ENCODE measurements at regions not wholly inside any gene's neighbourhood (a gene's known extent, or its start where the extent isn't known, plus 50 kb on each side); places are given as distances from the start of the nearest gene placed in this dataset.

DNA sequence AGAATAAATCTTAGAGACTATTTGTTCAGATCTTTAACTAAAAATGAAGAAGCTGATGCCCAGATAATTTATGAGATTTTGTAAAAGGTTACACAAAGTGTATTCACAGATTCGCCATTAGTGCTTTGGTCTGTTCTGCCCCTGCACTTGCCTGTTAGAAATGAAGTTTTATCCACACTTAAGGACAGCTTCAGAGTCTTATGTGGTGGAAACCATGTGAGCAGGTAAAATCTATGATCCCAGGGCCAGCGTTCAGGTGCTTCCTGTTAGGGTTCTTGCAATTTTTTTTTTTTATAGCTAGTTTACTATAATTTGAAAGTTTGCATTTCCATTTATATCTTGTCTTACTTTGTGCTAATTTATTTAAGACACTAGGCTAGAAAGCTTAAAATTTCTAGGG is 561.6 kb downstream of the PRR16 start:
- DNase-seq = no peak
- Histone ChIP-seq H3K9me3 (no peaks in the 10 kb centered on the region), H4K20me1 (ENCODE audit: insufficient read depth) (no peaks in the 10 kb centered on the region), H2AFZ (ENCODE audit: low read depth) (no peak overlapping the region), H3K4me3 (ENCODE audit: low read depth in 2 of 2, low read length in 1 of 2) (no peak overlapping the region), H3K36me3 (replicated peaks in 1 of 2; ENCODE audit: control insufficient read depth in 1 of 2, insufficient read depth in 2 of 2, low read length in 1 of 2) (no peaks in the 10 kb centered on the region), H3K9me2 (no peaks in the 10 kb centered on the region), H3K79me2 (ENCODE audit: insufficient read depth) (no peaks in the 10 kb centered on the region), H3K9ac (no peak overlapping the region), H3K27ac (ENCODE audit: low read depth in 2 of 2, low read length in 1 of 2) (no peak overlapping the region), H3K4me1 (ENCODE audit: control insufficient read depth in 1 of 2, insufficient read depth in 2 of 2, low read depth in 1 of 2, low read length in 1 of 2) (no peaks in the 10 kb centered on the region; a peak in 2 of 4 replicates), H3K4me2 (no peak overlapping the region), H3F3A (replicated peaks; ENCODE audit: insufficient read depth) (peaks cover 21% of the 10 kb centered on the region), H3K27me3 (ENCODE audit: insufficient read depth) (no peaks in the 10 kb centered on the region)
- TF ChIP-seq FOSL2 (IDR thresholded peaks at IDR 0.05; ENCODE audit: borderline replicate concordance, low read depth) = no peak
- no peak for TF ChIP-seq RAD21 (IDR thresholded peaks at IDR 0.05; ENCODE audit: low read length)
- TF ChIP-seq EP300 (IDR thresholded peaks at IDR 0.05; ENCODE audit: borderline replicate concordance in 1 of 2, low read depth in 1 of 2, low read length in 1 of 2) = no peak
- CTCF ChIA-PET = no interaction called here
- POLR2A ChIA-PET = no interaction called here
- 89% methylated on average over 2 of the region's 2 CpGs for WGBS (ENCODE audit: low lambda C conversion rate)

DNA sequence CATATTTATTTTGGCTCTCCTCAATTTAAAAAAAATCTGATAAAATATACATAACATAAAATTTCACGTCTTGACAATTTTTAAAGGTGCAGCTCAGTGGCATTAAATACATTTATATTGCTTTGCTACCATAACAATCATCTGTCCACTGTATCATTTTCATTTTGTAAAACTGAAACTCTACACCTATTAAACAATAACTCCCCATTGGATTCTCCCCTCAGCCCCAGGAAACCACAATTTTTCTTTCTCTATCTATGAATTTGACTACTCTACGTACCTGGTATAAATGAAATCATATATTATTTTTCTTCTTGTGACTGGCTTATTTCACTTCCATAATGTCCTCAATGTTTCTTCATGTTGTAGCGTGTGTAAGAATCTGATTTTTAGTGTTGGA is 563.5 kb downstream of the PRR16 start:
- 95% methylated on average over 3 of the region's 3 CpGs for WGBS (ENCODE audit: low lambda C conversion rate)
- H3K27ac ChIP-seq (ENCODE audit: low read depth in 2 of 2, low read length in 1 of 2) = no peak overlapping the region

DNA sequence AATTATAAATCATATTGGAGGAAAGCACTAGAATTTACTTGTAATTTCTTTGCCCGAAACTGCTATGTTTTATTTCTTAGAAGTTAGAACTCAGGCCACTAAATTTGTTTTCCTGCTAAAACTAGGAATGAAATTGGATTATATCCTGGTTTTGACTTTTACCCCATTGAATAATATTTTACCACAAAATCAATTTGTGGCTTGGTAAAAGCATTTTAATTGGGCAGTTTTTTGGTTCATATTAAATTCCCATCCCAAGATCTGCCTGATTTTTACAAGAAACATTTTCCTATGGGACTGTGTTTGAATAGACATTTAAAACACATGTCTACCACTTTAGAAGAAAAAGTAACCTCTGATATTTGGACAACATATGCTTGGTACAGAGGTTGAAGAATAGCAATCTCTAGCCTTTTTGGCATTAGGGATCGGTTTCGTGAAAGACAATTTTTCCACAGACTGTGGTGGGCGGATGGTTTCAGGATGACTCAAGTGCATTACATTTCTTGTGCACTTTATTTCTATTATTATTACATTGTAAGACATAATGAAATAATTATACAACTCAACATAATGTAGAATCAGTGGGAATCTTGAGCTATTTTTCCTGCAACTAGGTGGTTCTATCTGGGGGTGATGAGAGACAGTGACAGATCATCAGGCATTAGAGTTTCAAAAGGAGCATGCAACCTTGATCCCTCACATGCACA is 565.6 kb downstream of the PRR16 start:
- peak overlapping the region; percentile 54; the same call in 1 of the 2 replicates for H2AFZ ChIP-seq (ENCODE audit: low read depth)
- H3K4me1 ChIP-seq (ENCODE audit: control insufficient read depth in 1 of 2, insufficient read depth in 2 of 2, low read depth in 1 of 2, low read length in 1 of 2) = peaks cover 0 to 2% of the 10 kb centered on the region in 2 experiments; a peak in 2 of 4 replicates
- no peaks in the 10 kb centered on the region for H3K27me3 ChIP-seq (ENCODE audit: insufficient read depth)
- CTCF ChIA-PET = no interaction called here
- H3K9me2 ChIP-seq = no peaks in the 10 kb centered on the region
- H3K4me2 ChIP-seq = no peak overlapping the region
- WGBS (ENCODE audit: low lambda C conversion rate) = 28% methylated on average over 4 of the region's 4 CpGs
- H3F3A ChIP-seq (replicated peaks; ENCODE audit: insufficient read depth) = peaks cover 21% of the 10 kb centered on the region
- TF ChIP-seq JUND (IDR thresholded peaks at IDR 0.05) = peak; percentile 66
- no peak for TF ChIP-seq FOXM1 (IDR thresholded peaks at IDR 0.05; ENCODE audit: low read depth)
- TF ChIP-seq POLR2AphosphoS5 (IDR thresholded peaks at IDR 0.05; ENCODE audit: low read depth, low read length) = peak; percentile 41; the same call in 1 of the 2 replicates
- peak in 1 of 2 experiments; percentile 64; a peak in 1 of 4 replicates for TF ChIP-seq EP300 (IDR thresholded peaks at IDR 0.05; ENCODE audit: borderline replicate concordance in 1 of 2, low read depth in 1 of 2, low read length in 1 of 2)
- TF ChIP-seq, protein P1, sequence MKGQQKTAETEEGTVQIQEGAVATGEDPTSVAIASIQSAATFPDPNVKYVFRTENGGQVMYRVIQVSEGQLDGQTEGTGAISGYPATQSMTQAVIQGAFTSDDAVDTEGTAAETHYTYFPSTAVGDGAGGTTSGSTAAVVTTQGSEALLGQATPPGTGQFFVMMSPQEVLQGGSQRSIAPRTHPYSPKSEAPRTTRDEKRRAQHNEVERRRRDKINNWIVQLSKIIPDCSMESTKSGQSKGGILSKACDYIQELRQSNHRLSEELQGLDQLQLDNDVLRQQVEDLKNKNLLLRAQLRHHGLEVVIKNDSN (IDR thresholded peaks at IDR 0.05; ENCODE audit: borderline replicate concordance, low read depth) = no peak
- TF ChIP-seq YY1 (IDR thresholded peaks at IDR 0.05; ENCODE audit: low read depth) = no peak
- no peak for TF ChIP-seq RFX5 (IDR thresholded peaks at IDR 0.05; ENCODE audit: low read length)
- TF ChIP-seq, protein P2, sequence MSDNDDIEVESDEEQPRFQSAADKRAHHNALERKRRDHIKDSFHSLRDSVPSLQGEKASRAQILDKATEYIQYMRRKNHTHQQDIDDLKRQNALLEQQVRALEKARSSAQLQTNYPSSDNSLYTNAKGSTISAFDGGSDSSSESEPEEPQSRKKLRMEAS (IDR thresholded peaks at IDR 0.05; ENCODE audit: low read depth) = no peak
- TF ChIP-seq FOXJ3 (CRISPR knock-in tag; IDR thresholded peaks at IDR 0.05) = no peak
- TF ChIP-seq NFIC (IDR thresholded peaks at IDR 0.05; ENCODE audit: borderline replicate concordance) = peak; percentile 23; the same call in 1 of the 2 replicates
- peak; percentile 55; the same call in 1 of the 2 replicates for TF ChIP-seq TEAD4 (IDR thresholded peaks at IDR 0.05; ENCODE audit: borderline replicate concordance, insufficient read depth)
- 0 out of 2 replicates have a peak, but pooled peaks have one; percentile 13 for TF ChIP-seq RXRA (IDR thresholded peaks at IDR 0.05; ENCODE audit: borderline replicate concordance, low read depth)
- TF ChIP-seq TCF12 (IDR thresholded peaks at IDR 0.05) = peak; percentile 81
- TF ChIP-seq, protein P3, sequence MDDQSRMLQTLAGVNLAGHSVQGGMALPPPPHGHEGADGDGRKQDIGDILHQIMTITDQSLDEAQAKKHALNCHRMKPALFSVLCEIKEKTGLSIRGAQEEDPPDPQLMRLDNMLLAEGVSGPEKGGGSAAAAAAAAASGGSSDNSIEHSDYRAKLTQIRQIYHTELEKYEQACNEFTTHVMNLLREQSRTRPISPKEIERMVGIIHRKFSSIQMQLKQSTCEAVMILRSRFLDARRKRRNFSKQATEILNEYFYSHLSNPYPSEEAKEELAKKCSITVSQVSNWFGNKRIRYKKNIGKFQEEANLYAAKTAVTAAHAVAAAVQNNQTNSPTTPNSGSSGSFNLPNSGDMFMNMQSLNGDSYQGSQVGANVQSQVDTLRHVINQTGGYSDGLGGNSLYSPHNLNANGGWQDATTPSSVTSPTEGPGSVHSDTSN (IDR thresholded peaks at IDR 0.05) = peak; percentile 82
- no peak for TF ChIP-seq TAF1 (IDR thresholded peaks at IDR 0.05; ENCODE audit: borderline replicate concordance, low read depth, low read length)
- TF ChIP-seq FOSL2 (IDR thresholded peaks at IDR 0.05; ENCODE audit: borderline replicate concordance, low read depth) = peak; percentile 61; the same call in 1 of the 2 replicates
- no peak overlapping the region for H3K4me3 ChIP-seq (ENCODE audit: low read depth in 2 of 2, low read length in 1 of 2)
- no peaks in the 10 kb centered on the region for H3K36me3 ChIP-seq (replicated peaks in 1 of 2; ENCODE audit: control insufficient read depth in 1 of 2, insufficient read depth in 2 of 2, low read length in 1 of 2)
- no peak overlapping the region for H3K9ac ChIP-seq
- POLR2A ChIA-PET = no interaction called here
- no peaks in the 10 kb centered on the region for H3K79me2 ChIP-seq (ENCODE audit: insufficient read depth)
- H4K20me1 ChIP-seq (ENCODE audit: insufficient read depth) = no peaks in the 10 kb centered on the region
- peak overlapping the region in 1 of 2 experiments; percentile 67; a peak in 1 of 4 replicates for H3K27ac ChIP-seq (ENCODE audit: low read depth in 2 of 2, low read length in 1 of 2)
- H3K9me3 ChIP-seq = no peaks in the 10 kb centered on the region
- DNase-seq = no peak

More for the DNA sequence above, 563.5 kb downstream of the PRR16 start:
- Histone ChIP-seq H3K27me3 (ENCODE audit: insufficient read depth) (no peaks in the 10 kb centered on the region), H3K36me3 (replicated peaks in 1 of 2; ENCODE audit: control insufficient read depth in 1 of 2, insufficient read depth in 2 of 2, low read length in 1 of 2) (no peaks in the 10 kb centered on the region), H4K20me1 (ENCODE audit: insufficient read depth) (no peaks in the 10 kb centered on the region), H2AFZ (ENCODE audit: low read depth) (no peak overlapping the region), H3F3A (replicated peaks; ENCODE audit: insufficient read depth) (peaks cover 21% of the 10 kb centered on the region), H3K4me3 (ENCODE audit: low read depth in 2 of 2, low read length in 1 of 2) (no peak overlapping the region), H3K4me2 (no peak overlapping the region), H3K79me2 (ENCODE audit: insufficient read depth) (no peaks in the 10 kb centered on the region), H3K4me1 (ENCODE audit: control insufficient read depth in 1 of 2, insufficient read depth in 2 of 2, low read depth in 1 of 2, low read length in 1 of 2) (peaks cover 0 to 2% of the 10 kb centered on the region in 2 experiments; a peak in 2 of 4 replicates), H3K9ac (no peak overlapping the region), H3K9me3 (no peaks in the 10 kb centered on the region), H3K9me2 (no peaks in the 10 kb centered on the region)
- ChIA-PET POLR2A (no interaction called here), CTCF (interaction anchor here (0.7 kb wide), 1 partner anchor 16 kb away, joined by 3 read pairs; no protein-coding TSS in a partner anchor)
- TF ChIP-seq RFX5 (IDR thresholded peaks at IDR 0.05; ENCODE audit: low read length) (no peak), MEF2A (IDR thresholded peaks at IDR 0.05; ENCODE audit: borderline replicate concordance, low read depth) (no peak), RCOR1 (IDR thresholded peaks at IDR 0.05; ENCODE audit: low read length) (no peak), NRF1 (IDR thresholded peaks at IDR 0.05; ENCODE audit: low read depth, low read length) (no peak), TCF12 (IDR thresholded peaks at IDR 0.05) (no peak), JUND (IDR thresholded peaks at IDR 0.05) (no peak)
- TF ChIP-seq, protein P2 (IDR thresholded peaks at IDR 0.05; ENCODE audit: low read depth) = no peak
- DNase-seq = no peak

All from SK-N-SH (cell line).